Neural cell (in vitro differentiated cells): ENCODE measurements at regions not wholly inside any gene's neighbourhood (a gene's known extent, or its start where the extent isn't known, plus 50 kb on each side); places are given as distances from the start of the nearest gene placed in this dataset.

Experiments used
- H2AFZ ChIP-seq: fragments of 200-600, 300-800 bp; sonication (generic), shearing (Covaris generic); 2 replicates; pipeline ENCODE4 v1.6.0; 2014; ENCODE audit warnings: low read depth, mild to moderate bottlenecking, antibody characterized with exemption, low read length, moderate library complexity
- H3F3A ChIP-seq: fragments of 200-600 bp; shearing (Covaris generic); 2 replicates; pipeline ENCODE4 v1.6.1; 2016; ENCODE audit warnings: mild to moderate bottlenecking, moderate library complexity, mixed read lengths, antibody characterized with exemption, low read length; ENCODE audit not compliant: insufficient read depth, poor library complexity, severe bottlenecking
- H3K27ac ChIP-seq: fragments of 200-600, 300-800 bp; sonication (generic), shearing (Covaris generic); 2 replicates; pipeline ENCODE4 v1.5.1; 2014; ENCODE audit warnings: mild to moderate bottlenecking, low read length, moderate library complexity
- H3K27me3 ChIP-seq: fragments of 300-800, 200-600 bp; sonication (generic), shearing (Covaris generic); 2 replicates; pipeline ENCODE4 v1.6.0; 2014; ENCODE audit warnings: mild to moderate bottlenecking, low read depth, low read length, moderate library complexity; ENCODE audit not compliant: insufficient read depth
- H3K36me3 ChIP-seq: fragments of 300-800, 200-600 bp; sonication (generic), shearing (Covaris generic); 2 replicates; pipeline ENCODE4 v1.5.1; 2014; ENCODE audit warnings: mild to moderate bottlenecking, antibody characterized with exemption, low read length, moderate library complexity; ENCODE audit not compliant: insufficient read depth
- H3K4me2 ChIP-seq: fragments of 300-800, 200-600 bp; sonication (generic), shearing (Covaris generic); 2 replicates; pipeline ENCODE4 v1.6.0; 2014; ENCODE audit warnings: mild to moderate bottlenecking, low read length
- H3K4me3 ChIP-seq: fragments of 300-800, 200-600 bp; sonication (generic), shearing (Covaris generic); 2 replicates; pipeline ENCODE4 v1.5.1; 2014; ENCODE audit warnings: mild to moderate bottlenecking, low read length, moderate library complexity
- H3K79me2 ChIP-seq: fragments of 200-600 bp; shearing (Covaris generic); replicated peaks from 2 replicates; pipeline ENCODE4 v1.6.0; 2014; ENCODE audit warnings: mild to moderate bottlenecking, low read length, moderate library complexity; ENCODE audit not compliant: insufficient read depth
- H3K9ac ChIP-seq: fragments of 300-800, 200-600 bp; sonication (generic), shearing (Covaris generic); 2 replicates; pipeline ENCODE4 v1.6.1; 2016; ENCODE audit warnings: mild to moderate bottlenecking, low read length, mixed read lengths
- H3K9me2 ChIP-seq: fragments of 200-600 bp; shearing (Covaris generic); 2 replicates; pipeline ENCODE4 v1.6.1; 2016; ENCODE audit warnings: mild to moderate bottlenecking, low read length, mixed read lengths; ENCODE audit not compliant: insufficient read depth
- H3K9me3 ChIP-seq: fragments of 200-600, 300-800 bp; sonication (generic), shearing (Covaris generic); 2 replicates; pipeline ENCODE4 v1.6.1; 2016; ENCODE audit warnings: mild to moderate bottlenecking, mixed run types, low read length, moderate library complexity, mixed read lengths
- H4K20me1 ChIP-seq: fragments of 200-600 bp; shearing (Covaris generic); 2 replicates; pipeline ENCODE4 v1.6.1; 2016; ENCODE audit warnings: mild to moderate bottlenecking, mixed run types; ENCODE audit not compliant: insufficient read depth
- CTCF ChIP-seq: fragments of 450-650 bp; IDR thresholded peaks from 2 replicates; pipeline ENCODE4 v1.5.1; 2014; ENCODE audit warnings: antibody characterized with exemption, mild to moderate bottlenecking, moderate library complexity; ENCODE audit not compliant: poor library complexity, severe bottlenecking
- EP300 ChIP-seq: fragments of 450-650 bp; conservative IDR thresholded peaks from 2 replicates; pipeline ENCODE4 v1.6.1; 2014; ENCODE audit warnings: antibody characterized with exemption, mild to moderate bottlenecking, moderate library complexity; ENCODE audit not compliant: poor library complexity, severe bottlenecking
- EZH2 ChIP-seq: fragments of 200-600, 300-800 bp; shearing (Covaris generic), sonication (generic); IDR thresholded peaks from 2 replicates; pipeline ENCODE4 v1.6.1; 2014; ENCODE audit warnings: antibody characterized with exemption, low read length, borderline replicate concordance, mild to moderate bottlenecking; ENCODE audit not compliant: insufficient read depth, poor library complexity, severe bottlenecking
- MXI1 ChIP-seq: fragments of 450-650 bp; conservative IDR thresholded peaks from 2 replicates; pipeline ENCODE4 v1.6.1; 2014; ENCODE audit warnings: antibody characterized with exemption, mild to moderate bottlenecking; ENCODE audit not compliant: poor library complexity, severe bottlenecking
- RAD21 ChIP-seq: fragments of 450-650 bp; conservative IDR thresholded peaks from 2 replicates; pipeline ENCODE4 v1.6.1; 2014; ENCODE audit warnings: antibody characterized with exemption, mild to moderate bottlenecking, moderate library complexity
- REST ChIP-seq: IDR thresholded peaks from 2 replicates; pipeline ENCODE4 v1.6.1; 2012; ENCODE audit warnings: borderline replicate concordance
- SMC3 ChIP-seq: fragments of 450-650 bp; conservative IDR thresholded peaks from 2 replicates; pipeline ENCODE4 v1.6.1; 2014; ENCODE audit warnings: antibody characterized with exemption, mild to moderate bottlenecking, moderate library complexity; ENCODE audit not compliant: poor library complexity
- TAF1 ChIP-seq: IDR thresholded peaks from 2 replicates; pipeline ENCODE4 v1.6.1; 2012; ENCODE audit warnings: low read depth

GRCh38 chr5:82417776-82418607 lies 139.8 kb upstream of the RPS23 start:
- no peak overlapping the region for H3K27ac ChIP-seq
- no peaks in the 10 kb centered on the region for H4K20me1 ChIP-seq
- no peaks in the 10 kb centered on the region for H3K9me2 ChIP-seq
- H3K79me2 ChIP-seq = no peaks in the 10 kb centered on the region
- no peaks in the 10 kb centered on the region for H3K36me3 ChIP-seq
- no peak for TF ChIP-seq RAD21
- no peaks in the 10 kb centered on the region for H3K27me3 ChIP-seq
- H3K4me2 ChIP-seq = no peak overlapping the region
- H3K9me3 ChIP-seq = no peaks in the 10 kb centered on the region
- no peak overlapping the region for H3K9ac ChIP-seq
- H3K4me3 ChIP-seq = no peak overlapping the region
- H2AFZ ChIP-seq = no peak overlapping the region
- H3F3A ChIP-seq = no peaks in the 10 kb centered on the region

GRCh38 chr5:82416512-82416911 lies 138.4 kb upstream of the RPS23 start:
- H2AFZ ChIP-seq = no peak overlapping the region
- H3K79me2 ChIP-seq = no peaks in the 10 kb centered on the region
- no peak overlapping the region for H3K4me3 ChIP-seq
- no peak overlapping the region for H3K27ac ChIP-seq
- no peaks in the 10 kb centered on the region for H3F3A ChIP-seq
- no peak for TF ChIP-seq EZH2
- no peak for TF ChIP-seq CTCF
- no peak for TF ChIP-seq SMC3
- H3K9me2 ChIP-seq = no peaks in the 10 kb centered on the region
- no peaks in the 10 kb centered on the region for H3K9me3 ChIP-seq
- H3K9ac ChIP-seq = no peak overlapping the region
- H3K36me3 ChIP-seq = no peaks in the 10 kb centered on the region
- H3K4me2 ChIP-seq = no peak overlapping the region
- H4K20me1 ChIP-seq = no peaks in the 10 kb centered on the region
- H3K27me3 ChIP-seq = no peaks in the 10 kb centered on the region

- Histone ChIP-seq H3K9me3 (no peaks in the 10 kb centered on the region), H3K27ac (no peak overlapping the region), H3K27me3 (no peaks in the 10 kb centered on the region), H3K4me3 (no peak overlapping the region), H4K20me1 (no peaks in the 10 kb centered on the region), H3K9me2 (no peaks in the 10 kb centered on the region), H3F3A (no peaks in the 10 kb centered on the region), H3K9ac (no peak overlapping the region), H2AFZ (no peak overlapping the region), H3K4me2 (no peak overlapping the region), H3K36me3 (no peaks in the 10 kb centered on the region), H3K79me2 (no peaks in the 10 kb centered on the region)
- TF ChIP-seq REST = no peak
- no peak for TF ChIP-seq CTCF
- no peak for TF ChIP-seq EP300
- TF ChIP-seq MXI1 = no peak
- no peak for TF ChIP-seq EZH2
- TF ChIP-seq RAD21 = no peak
- no peak for TF ChIP-seq TAF1
Measured at GRCh38 chr5:82414041-82414388, 135.9 kb upstream of the RPS23 start.
